A673 (cell line): ENCODE measurements at regions not wholly inside any gene's neighbourhood (a gene's known extent, or its start where the extent isn't known, plus 50 kb on each side); places are given as distances from the start of the nearest gene placed in this dataset.

Source experiments
- BruUV-seq: library from RNA; stranded (reverse); fragments of 400-500 nt; replicated peaks from 2 replicates; lab custom pipeline; 2021; lab: Mats Ljungman, UMichigan
- CTCF ChIA-PET: fragments of 300-600 bp; sonication (Branson Sonifier 250); formaldehyde crosslinking; loops from one replicate; lab custom pipeline; 2022; ENCODE audit warnings: antibody characterized with exemption; lab: Charles Lee
- POLR2A ChIA-PET: fragments of 300-600 bp; sonication (Branson Sonifier 250); formaldehyde crosslinking; loops from one replicate; lab custom pipeline; 2022; ENCODE audit warnings: antibody characterized with exemption; ENCODE audit not compliant: low non-redundant PET; lab: Charles Lee
- DNase-seq: peaks from one replicate; pipeline ENCODE4 v3.0.0-alpha.2; 2015; ENCODE audit warnings: low spot score
- H3K27ac ChIP-seq: fragments of 200-600 bp; sonication (generic); 2 replicates; pipeline ENCODE4 v1.5.1; 2016; ENCODE audit warnings: mixed run types, low read depth, mild to moderate bottlenecking, mixed read lengths, antibody characterized with exemption, low read length; ENCODE audit not compliant: poor library complexity, severe bottlenecking
- H3K27me3 ChIP-seq: fragments of 200-600 bp; sonication (generic); replicated peaks from 2 replicates; pipeline ENCODE4 v1.6.1; 2017; ENCODE audit warnings: mixed run types, low read depth, mild to moderate bottlenecking, mixed read lengths, antibody characterized with exemption, low read length; ENCODE audit not compliant: insufficient read depth, poor library complexity
- H3K36me3 ChIP-seq: fragments of 200-600 bp; sonication (generic); 2 replicates; pipeline ENCODE4 v1.6.1; 2016; ENCODE audit warnings: mixed run types, mild to moderate bottlenecking, mixed read lengths, antibody characterized with exemption, low read length; ENCODE audit not compliant: insufficient read depth, poor library complexity, severe bottlenecking
- H3K4me1 ChIP-seq: fragments of 200-600 bp; sonication (generic); 2 replicates; pipeline ENCODE4 v1.6.1; 2017; ENCODE audit warnings: mixed run types, mild to moderate bottlenecking, mixed read lengths, antibody characterized with exemption, low read length; ENCODE audit not compliant: insufficient read depth, poor library complexity, severe bottlenecking
- H3K4me3 ChIP-seq: fragments of 200-600 bp; sonication (generic); 2 replicates; pipeline ENCODE4 v1.5.1; 2016; ENCODE audit warnings: low read depth, mixed run types, mild to moderate bottlenecking, mixed read lengths, low read length; ENCODE audit not compliant: poor library complexity, severe bottlenecking
- H3K9me3 ChIP-seq: fragments of 200-600 bp; sonication (generic); 2 replicates; pipeline ENCODE4 v1.6.1; 2016; ENCODE audit warnings: mixed run types, low read depth, mild to moderate bottlenecking, mixed read lengths, antibody characterized with exemption, low read length; ENCODE audit not compliant: poor library complexity, severe bottlenecking
- CTCF ChIP-seq: fragments of 300-800, 200-600 bp; sonication (generic); conservative IDR thresholded peaks from 2 replicates; pipeline ENCODE4 v1.5.1; 2017; ENCODE audit warnings: low read depth, mild to moderate bottlenecking, antibody characterized with exemption, low read length, moderate library complexity, mixed read lengths
- EZH2 ChIP-seq: fragments of 200-600 bp; sonication (generic); IDR thresholded peaks from 2 replicates; pipeline ENCODE4 v1.6.1; 2017; ENCODE audit warnings: borderline replicate concordance, low read depth, mild to moderate bottlenecking, mixed read lengths, antibody characterized with exemption, low read length; ENCODE audit not compliant: poor library complexity, severe bottlenecking
- intact Hi-C: fragments of 100-400 bp; cut with micrococcal nuclease; formaldehyde crosslinking; loops from one replicate; pipeline ENCODE4 v1.10.0; 2022; ENCODE audit not compliant: unreplicated experiment

GRCh38 chr4:116577321-116577720, 508.1 kb downstream of the TRAM1L1 start:
- Histone ChIP-seq H3K27ac (no peak overlapping the region), H3K36me3 (no peaks in the 10 kb centered on the region), H3K4me1 (no peaks in the 10 kb centered on the region), H3K4me3 (no peak overlapping the region), H3K27me3 (no peaks in the 10 kb centered on the region), H3K9me3 (peaks cover 3% of the 10 kb centered on the region)
- no TSS peak for BruUV-seq
- ChIA-PET CTCF (no interaction called here), POLR2A (no interaction called here)
- DNase-seq, result no peak
- intact Hi-C loops, result no loop called here
- TF ChIP-seq EZH2 (no peak), CTCF (no peak)

- CTCF ChIA-PET, result no interaction called here
- POLR2A ChIA-PET, result no interaction called here
- peaks cover 3% of the 10 kb centered on the region for H3K9me3 ChIP-seq
- intact Hi-C loops, result no loop called here
- TF ChIP-seq EZH2 (no peak), CTCF (no peak)
- H3K4me1 ChIP-seq, result no peaks in the 10 kb centered on the region
- no peak for DNase-seq
- no peaks in the 10 kb centered on the region for H3K36me3 ChIP-seq
- no peak overlapping the region for H3K4me3 ChIP-seq
- BruUV-seq, result no TSS peak
- H3K27ac ChIP-seq, result no peak overlapping the region
- H3K27me3 ChIP-seq, result no peaks in the 10 kb centered on the region
Measured at GRCh38 chr4:116573540-116573939, 511.8 kb downstream of the TRAM1L1 start.

GRCh38 chr4:116561768-116562167, 523.6 kb downstream of the TRAM1L1 start:
- TF ChIP-seq EZH2 (no peak), CTCF (no peak)
- no peak for DNase-seq
- Histone ChIP-seq H3K9me3 (no peaks in the 10 kb centered on the region), H3K4me1 (no peaks in the 10 kb centered on the region), H3K27me3 (no peaks in the 10 kb centered on the region), H3K27ac (no peak overlapping the region), H3K36me3 (no peaks in the 10 kb centered on the region), H3K4me3 (no peak overlapping the region)
- ChIA-PET POLR2A (no interaction called here), CTCF (no interaction called here)
- no TSS peak for BruUV-seq
- intact Hi-C loops, result no loop called here
